Keratinocyte (primary cell): ENCODE measurements at regions not wholly inside any gene's neighbourhood (a gene's known extent, or its start where the extent isn't known, plus 50 kb on each side); places are given as distances from the start of the nearest gene placed in this dataset.

Experiments
- DNase-seq: peaks from one replicate; pipeline ENCODE4 v3.0.0-alpha.2; 2011; ENCODE audit warnings: low read depth, missing footprints, low spot score
- FAIRE-seq: peaks from 2 replicates; lab custom pipeline; 2011; peaks lifted over from hg19 to GRCh38; lab: Jason Lieb, UNC
- H2AFZ ChIP-seq: 2 replicates; pipeline ENCODE4 v1.6.0; 2012; ENCODE audit warnings: low read length, control low read depth, inconsistent platforms; ENCODE audit not compliant: control insufficient read depth
- H3K27ac ChIP-seq: 2 replicates; pipeline ENCODE4 v1.5.1; 2011; ENCODE audit warnings: low read length; ENCODE audit not compliant: control insufficient read depth, insufficient read depth
- H3K27me3 ChIP-seq: 3 replicates; pipeline ENCODE4 v1.6.0; 2011; ENCODE audit warnings: low read length; ENCODE audit not compliant: control insufficient read depth, insufficient read depth; ENCODE audit errors: extremely low read depth
- H3K36me3 ChIP-seq, 2 experiments: 2 replicates in 1 of 2; 3 replicates in 1 of 2; pipeline ENCODE4 v1.5.1; 2011; ENCODE audit warnings: low read length in 2 of 2, mild to moderate bottlenecking in 1 of 2; ENCODE audit not compliant: control insufficient read depth in 2 of 2, insufficient read depth in 2 of 2; ENCODE audit errors: extremely low read depth in 1 of 2
- H3K4me1 ChIP-seq: 3 replicates; pipeline ENCODE4 v1.5.1; 2011; ENCODE audit warnings: low read length; ENCODE audit not compliant: control insufficient read depth, insufficient read depth; ENCODE audit errors: extremely low read depth
- H3K4me2 ChIP-seq: 3 replicates; pipeline ENCODE4 v1.6.0; 2011; ENCODE audit warnings: low read depth, low read length; ENCODE audit not compliant: control insufficient read depth, insufficient read depth; ENCODE audit errors: extremely low read depth
- H3K4me3 ChIP-seq, 3 experiments: fragments of 200-600 bp in 1 of 3; sonication (generic) in 1 of 3; 2 replicates in 2 of 3; 3 replicates in 1 of 3; pipeline ENCODE4 v1.5.1; 2011 to 2016; ENCODE audit warnings: low read length in 3 of 3, mild to moderate bottlenecking in 3 of 3, control low read depth in 2 of 3, inconsistent platforms in 1 of 3, low read depth in 1 of 3, mixed read lengths in 1 of 3, mixed run types in 1 of 3, moderate library complexity in 1 of 3; ENCODE audit not compliant: control insufficient read depth in 2 of 3, insufficient read depth in 2 of 3; ENCODE audit errors: extremely low read depth in 1 of 3
- H3K79me2 ChIP-seq: 2 replicates; pipeline ENCODE4 v1.6.0; 2012; ENCODE audit warnings: low read length; ENCODE audit not compliant: control insufficient read depth, insufficient read depth
- H3K9ac ChIP-seq: 3 replicates; pipeline ENCODE4 v1.6.0; 2011; ENCODE audit warnings: low read length; ENCODE audit not compliant: control insufficient read depth, insufficient read depth; ENCODE audit errors: extremely low read depth
- H3K9me1 ChIP-seq: 3 replicates; pipeline ENCODE4 v1.6.0; 2011; ENCODE audit warnings: low read length; ENCODE audit not compliant: control insufficient read depth, insufficient read depth; ENCODE audit errors: extremely low read depth
- H3K9me3 ChIP-seq: 2 replicates; pipeline ENCODE4 v1.5.1; 2012; ENCODE audit warnings: low read depth, low read length; ENCODE audit not compliant: control insufficient read depth
- H4K20me1 ChIP-seq: 3 replicates; pipeline ENCODE4 v1.6.0; 2011; ENCODE audit warnings: low read length; ENCODE audit not compliant: control insufficient read depth, insufficient read depth; ENCODE audit errors: extremely low read depth
- CTCF ChIP-seq, 3 experiments: IDR thresholded peaks in 1 of 3; conservative IDR thresholded peaks in 1 of 3; optimal IDR thresholded peaks in 1 of 3; 2 replicates in 2 of 3; 3 replicates in 1 of 3; pipeline versions ENCODE3 to v1.5.1; 2011; ENCODE audit warnings: low read length in 3 of 3, mild to moderate bottlenecking in 3 of 3, moderate library complexity in 2 of 3, control low read depth in 1 of 3, inconsistent platforms in 1 of 3; ENCODE audit not compliant: insufficient read depth in 2 of 3; ENCODE audit errors: extremely low read depth in 1 of 3
- EZH2 ChIP-seq: IDR thresholded peaks from one replicate; pipeline ENCODE4 v1.6.1; 2012; ENCODE audit warnings: inconsistent platforms, mild to moderate bottlenecking, low read length, moderate library complexity
- dilution Hi-C: fragments of 300-500 bp; cut with MboI; formaldehyde crosslinking; loops from one replicate; pipeline ENCODE4 v1.7.0; 2020; ENCODE audit warnings: low sequenced_read_pairs; ENCODE audit not compliant: extremely low pct_ligation_motif_present

- no peak for FAIRE-seq
Measured at GRCh38 chr18:51447351-51448342, 250.2 kb upstream of the MEX3C start.

GRCh38 chr18:51448949-51449348 is 251.5 kb upstream of the MEX3C start:
- no peaks in the 10 kb centered on the region for H3K4me1 ChIP-seq
- no peaks in the 10 kb centered on the region for H3K36me3 ChIP-seq
- no peak overlapping the region for H2AFZ ChIP-seq
- FAIRE-seq (no peak), DNase-seq (no peak)
- H3K9me3 ChIP-seq = no peaks in the 10 kb centered on the region
- TF ChIP-seq EZH2 = no peak
- no peak for TF ChIP-seq CTCF (optimal IDR thresholded peaks at IDR 0.05 in 1 of 3, IDR thresholded peaks at IDR 0.05 in 1 of 3, conservative IDR thresholded peaks at IDR 0.05 in 1 of 3; ENCODE audit: extremely low read depth in 1 of 3, insufficient read depth in 2 of 3, low read length in 3 of 3)
- no peak overlapping the region for H3K27ac ChIP-seq
- H3K4me2 ChIP-seq = no peak overlapping the region
- dilution Hi-C loops = no loop called here
- peaks cover 14% of the 10 kb centered on the region for H3K27me3 ChIP-seq
- H4K20me1 ChIP-seq = no peaks in the 10 kb centered on the region
- H3K9ac ChIP-seq = no peak overlapping the region
- no peak overlapping the region for H3K4me3 ChIP-seq
- no peaks in the 10 kb centered on the region for H3K79me2 ChIP-seq
- no peaks in the 10 kb centered on the region for H3K9me1 ChIP-seq

More at GRCh38 chr18:51447351-51448342, 250.2 kb upstream of the MEX3C start:
- peaks cover 14% of the 10 kb centered on the region for H3K27me3 ChIP-seq
- H3K4me2 ChIP-seq = no peak overlapping the region
- H3K4me3 ChIP-seq = no peak overlapping the region
- H3K9ac ChIP-seq = no peak overlapping the region
- no peaks in the 10 kb centered on the region for H3K9me1 ChIP-seq
- no peaks in the 10 kb centered on the region for H3K79me2 ChIP-seq
- no peaks in the 10 kb centered on the region for H3K9me3 ChIP-seq
- no peaks in the 10 kb centered on the region for H3K4me1 ChIP-seq
- no peaks in the 10 kb centered on the region for H3K36me3 ChIP-seq
- H3K27ac ChIP-seq = no peak overlapping the region
- H4K20me1 ChIP-seq = no peaks in the 10 kb centered on the region
- no peak overlapping the region for H2AFZ ChIP-seq
- dilution Hi-C loops = no loop called here
- TF ChIP-seq EZH2 (no peak), CTCF (optimal IDR thresholded peaks at IDR 0.05 in 1 of 3, IDR thresholded peaks at IDR 0.05 in 1 of 3, conservative IDR thresholded peaks at IDR 0.05 in 1 of 3; ENCODE audit: extremely low read depth in 1 of 3, insufficient read depth in 2 of 3, low read length in 3 of 3) (no peak)
- no peak for DNase-seq
